Dendritic cell treated with granulocyte-macrophage colony-stimulating factor and Interleukin-4, amounts not matched to agents 40 ng/mL and 50 ng/mL, for 4 days (primary cell): ENCODE measurements at regions not wholly inside any gene's neighbourhood (a gene's known extent, or its start where the extent isn't known, plus 50 kb on each side); places are given as distances from the start of the nearest gene placed in this dataset.

Experiments used
- H3K27ac Mint-ChIP-seq: one replicate; pipeline ENCODE4 v1.8.0; 2022; ENCODE audit warnings: mild to moderate bottlenecking, mixed read lengths
- H3K27me3 Mint-ChIP-seq: one replicate; pipeline ENCODE4 v1.8.0; 2022; ENCODE audit warnings: mild to moderate bottlenecking, mixed read lengths
- H3K36me3 Mint-ChIP-seq: one replicate; pipeline ENCODE4 v1.8.0; 2022; ENCODE audit warnings: low read depth, mixed read lengths
- H3K4me1 Mint-ChIP-seq: one replicate; pipeline ENCODE4 v1.8.0; 2022; ENCODE audit warnings: low read depth, mixed read lengths
- H3K4me3 Mint-ChIP-seq: one replicate; pipeline ENCODE4 v1.8.0; 2022; ENCODE audit warnings: mild to moderate bottlenecking, moderate library complexity, mixed read lengths
- H3K9me3 Mint-ChIP-seq: one replicate; pipeline ENCODE4 v1.8.0; 2022; ENCODE audit warnings: mixed read lengths
- intact Hi-C: fragments of 100-400 bp; cut with micrococcal nuclease; formaldehyde crosslinking; loops from one replicate; pipeline ENCODE4 v1.15.0; 2022

GRCh38 chr14:71322655-71323250 lies 415.5 kb downstream of the PCNX1 start:
- Mint-ChIP-seq H3K27ac (peak overlapping the region; percentile 97), H3K27me3 (no peaks in the 10 kb centered on the region), H3K36me3 (peaks cover 15% of the 10 kb centered on the region), H3K4me3 (peak overlapping the region; percentile 91), H3K4me1 (peaks cover 56% of the 10 kb centered on the region), H3K9me3 (no peaks in the 10 kb centered on the region)
- intact Hi-C loops: loop anchor here (2.0 to 5.0 kb wide), 2 partner anchors 40 to 430 kb away; no protein-coding TSS in a partner anchor

GRCh38 chr14:71324767-71325272 lies 417.6 kb downstream of the PCNX1 start:
- Mint-ChIP-seq H3K27ac (peak overlapping the region; percentile 67), H3K27me3 (no peaks in the 10 kb centered on the region), H3K9me3 (no peaks in the 10 kb centered on the region), H3K36me3 (peaks cover 15% of the 10 kb centered on the region), H3K4me3 (peak overlapping the region; percentile 39), H3K4me1 (peaks cover 64% of the 10 kb centered on the region)
- intact Hi-C loops: loop anchor here (5.0 kb wide), 1 partner anchor 427 kb away; no protein-coding TSS in a partner anchor

GRCh38 chr14:71327691-71328090 lies 420.4 kb downstream of the PCNX1 start:
- H3K27ac Mint-ChIP-seq: peak overlapping the region; percentile 57

GRCh38 chr14:71328183-71328582 lies 420.9 kb downstream of the PCNX1 start:
- Mint-ChIP-seq H3K4me1 (peaks cover 64% of the 10 kb centered on the region), H3K27me3 (no peaks in the 10 kb centered on the region), H3K27ac (peak overlapping the region; percentile 57), H3K4me3 (no peak overlapping the region), H3K36me3 (peaks cover 19% of the 10 kb centered on the region), H3K9me3 (no peaks in the 10 kb centered on the region)
- intact Hi-C loops: no loop called here

More at GRCh38 chr14:71327691-71328090, 420.4 kb downstream of the PCNX1 start:
- intact Hi-C loops: no loop called here
- no peak overlapping the region for H3K4me3 Mint-ChIP-seq
- peaks cover 24% of the 10 kb centered on the region for H3K36me3 Mint-ChIP-seq
- H3K9me3 Mint-ChIP-seq: no peaks in the 10 kb centered on the region
- H3K27me3 Mint-ChIP-seq: no peaks in the 10 kb centered on the region
- peaks cover 68% of the 10 kb centered on the region for H3K4me1 Mint-ChIP-seq

- peaks cover 24% of the 10 kb centered on the region for H3K36me3 Mint-ChIP-seq
- intact Hi-C loops: no loop called here
- H3K27me3 Mint-ChIP-seq: no peaks in the 10 kb centered on the region
- peaks cover 64% of the 10 kb centered on the region for H3K4me1 Mint-ChIP-seq
- H3K9me3 Mint-ChIP-seq: no peaks in the 10 kb centered on the region
- H3K4me3 Mint-ChIP-seq: no peak overlapping the region
- H3K27ac Mint-ChIP-seq: no peak overlapping the region
Observed at GRCh38 chr14:71328954-71329353, 421.7 kb downstream of the PCNX1 start.

- Mint-ChIP-seq H3K27ac (no peak overlapping the region), H3K9me3 (no peaks in the 10 kb centered on the region), H3K36me3 (peaks cover 34% of the 10 kb centered on the region), H3K4me1 (peaks cover 42% of the 10 kb centered on the region), H3K27me3 (no peaks in the 10 kb centered on the region), H3K4me3 (no peak overlapping the region)
- intact Hi-C loops: no loop called here
Observed at GRCh38 chr14:71331403-71331802, 424.1 kb downstream of the PCNX1 start.

- H3K4me3 Mint-ChIP-seq: no peak overlapping the region
- H3K27me3 Mint-ChIP-seq: no peaks in the 10 kb centered on the region
- intact Hi-C loops: no loop called here
- H3K4me1 Mint-ChIP-seq: peaks cover 48% of the 10 kb centered on the region
- no peak overlapping the region for H3K27ac Mint-ChIP-seq
- H3K9me3 Mint-ChIP-seq: peaks cover 8% of the 10 kb centered on the region
- H3K36me3 Mint-ChIP-seq: peaks cover 45% of the 10 kb centered on the region
Observed at GRCh38 chr14:71332476-71332875, 425.2 kb downstream of the PCNX1 start.

- peaks cover 8% of the 10 kb centered on the region for H3K9me3 Mint-ChIP-seq
- intact Hi-C loops: no loop called here
- peaks cover 52% of the 10 kb centered on the region for H3K36me3 Mint-ChIP-seq
- H3K4me1 Mint-ChIP-seq: peaks cover 44% of the 10 kb centered on the region
- no peak overlapping the region for H3K4me3 Mint-ChIP-seq
- no peaks in the 10 kb centered on the region for H3K27me3 Mint-ChIP-seq
- H3K27ac Mint-ChIP-seq: no peak overlapping the region
Observed at GRCh38 chr14:71333705-71334104, 426.4 kb downstream of the PCNX1 start.

GRCh38 chr14:71336489-71337192 lies 429.4 kb downstream of the PCNX1 start:
- Mint-ChIP-seq H3K27ac (no peak overlapping the region), H3K27me3 (no peaks in the 10 kb centered on the region), H3K9me3 (peaks cover 8% of the 10 kb centered on the region), H3K4me1 (peaks cover 55% of the 10 kb centered on the region), H3K4me3 (no peak overlapping the region), H3K36me3 (peaks cover 42% of the 10 kb centered on the region)
- intact Hi-C loops: no loop called here

GRCh38 chr14:71338153-71338552 lies 430.9 kb downstream of the PCNX1 start:
- no peaks in the 10 kb centered on the region for H3K27me3 Mint-ChIP-seq
- intact Hi-C loops: no loop called here
- H3K4me3 Mint-ChIP-seq: no peak overlapping the region
- H3K36me3 Mint-ChIP-seq: peaks cover 41% of the 10 kb centered on the region
- H3K4me1 Mint-ChIP-seq: peaks cover 62% of the 10 kb centered on the region
- H3K9me3 Mint-ChIP-seq: peaks cover 8% of the 10 kb centered on the region
- no peak overlapping the region for H3K27ac Mint-ChIP-seq

GRCh38 chr14:71339650-71340415 lies 432.6 kb downstream of the PCNX1 start:
- H3K9me3 Mint-ChIP-seq: peaks cover 8% of the 10 kb centered on the region
- H3K27ac Mint-ChIP-seq: peak overlapping the region; percentile 15
- peaks cover 71% of the 10 kb centered on the region for H3K4me1 Mint-ChIP-seq

GRCh38 chr14:71341156-71341555 lies 433.9 kb downstream of the PCNX1 start:
- intact Hi-C loops: no loop called here
- Mint-ChIP-seq H3K27ac (peak overlapping the region; percentile 22), H3K4me3 (no peak overlapping the region), H3K27me3 (no peaks in the 10 kb centered on the region), H3K9me3 (peaks cover 8% of the 10 kb centered on the region), H3K4me1 (peaks cover 77% of the 10 kb centered on the region), H3K36me3 (peaks cover 29% of the 10 kb centered on the region)

More at GRCh38 chr14:71339650-71340415, 432.6 kb downstream of the PCNX1 start:
- peaks cover 32% of the 10 kb centered on the region for H3K36me3 Mint-ChIP-seq
- H3K27me3 Mint-ChIP-seq: no peaks in the 10 kb centered on the region
- intact Hi-C loops: no loop called here
- no peak overlapping the region for H3K4me3 Mint-ChIP-seq

GRCh38 chr14:71343724-71344123 lies 436.5 kb downstream of the PCNX1 start:
- no peaks in the 10 kb centered on the region for H3K9me3 Mint-ChIP-seq
- intact Hi-C loops: no loop called here
- no peaks in the 10 kb centered on the region for H3K27me3 Mint-ChIP-seq
- no peak overlapping the region for H3K4me3 Mint-ChIP-seq
- H3K36me3 Mint-ChIP-seq: peaks cover 17% of the 10 kb centered on the region
- no peak overlapping the region for H3K27ac Mint-ChIP-seq
- peaks cover 63% of the 10 kb centered on the region for H3K4me1 Mint-ChIP-seq

GRCh38 chr14:71344506-71344905 lies 437.2 kb downstream of the PCNX1 start:
- intact Hi-C loops: no loop called here
- no peaks in the 10 kb centered on the region for H3K27me3 Mint-ChIP-seq
- H3K9me3 Mint-ChIP-seq: no peaks in the 10 kb centered on the region
- peaks cover 20% of the 10 kb centered on the region for H3K36me3 Mint-ChIP-seq
- peaks cover 55% of the 10 kb centered on the region for H3K4me1 Mint-ChIP-seq
- no peak overlapping the region for H3K4me3 Mint-ChIP-seq
- no peak overlapping the region for H3K27ac Mint-ChIP-seq
